ENCODE measurements at regions not wholly inside any gene's neighbourhood (a gene's known extent, or its start where the extent isn't known, plus 50 kb on each side); places are given as distances from the start of the nearest gene placed in this dataset.

DNA sequence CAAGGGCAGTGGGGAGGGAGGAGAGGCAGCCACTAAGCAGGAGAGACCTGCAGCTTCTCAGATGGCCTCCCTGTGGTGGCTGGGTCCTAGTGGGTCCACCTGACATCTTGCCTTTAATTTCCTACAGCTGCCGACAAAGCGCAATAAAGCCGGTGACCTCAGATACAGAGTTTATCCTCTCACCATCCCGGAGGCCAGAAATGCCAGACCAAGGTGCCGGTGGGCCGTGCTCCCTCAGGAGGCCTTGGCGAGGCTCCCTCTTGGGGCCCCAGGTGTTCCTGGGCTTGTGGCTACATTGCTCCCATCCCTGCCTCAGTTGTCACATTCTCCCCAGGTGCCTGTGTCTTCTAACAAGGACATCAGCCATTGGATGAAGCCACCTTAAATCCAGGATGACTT, 103.0 kb downstream of the ADRA2C start:
- TF ChIP-seq CTCF (IDR thresholded peaks at IDR 0.05) (no peak), POLR2AphosphoS5 (IDR thresholded peaks at IDR 0.05) (no peak), POLR2A (IDR thresholded peaks at IDR 0.05) (no peak)

All from prostate gland (tissue), 2 donors.